Left cardiac atrium (tissue), 4 donors: ENCODE measurements at regions not wholly inside any gene's neighbourhood (a gene's known extent, or its start where the extent isn't known, plus 50 kb on each side); places are given as distances from the start of the nearest gene placed in this dataset.
"Not testable (repeated sequence)": the region's sequence is repeated elsewhere in the genome, so short reads cannot be mapped to it uniquely, and the experiment has no call there.

Experiments used
- ATAC-seq, 2 donors: fragments of 200-7000 bp; cut with Tn5 transposase; one replicate each; pipeline ENCODE4 v1.9.1; 2020; ENCODE audit warnings: mild to moderate bottlenecking in 2 of 2, moderate library complexity in 2 of 2
- DNase-seq: peaks from one replicate; pipeline ENCODE4 v3.0.0-alpha.2; 2020
- intact Hi-C, 2 donors: fragments of 100-400 bp; cut with DNase I; formaldehyde crosslinking; loops; one replicate each; pipeline versions ENCODE4 v1.14.1 to v1.15.1; 2022 to 2023
- donor health status: DM: no; HTN: yes; CAD: no.
- donor health status: DM: no; HTN: yes; CAD: no; lungs with severe emphysema.
- donor health status: DM: yes; HTN: yes; CAD: no.
- donor health status: Dilated cardiomyopathy.

GRCh38 chr7:153061910-153062528, 302.5 kb downstream of the ACTR3B start:
- DNase-seq = no peak
- ATAC-seq = no peak
- intact Hi-C loops = no loop called here

- intact Hi-C loops = no loop called here
- no peak for DNase-seq
- ATAC-seq = no peak
Observed at GRCh38 chr7:153065051-153065450, 305.5 kb downstream of the ACTR3B start.

GRCh38 chr7:153066711-153067110, 307.2 kb downstream of the ACTR3B start:
- intact Hi-C loops = no loop called here
- ATAC-seq = no peak
- DNase-seq = no peak

- DNase-seq (no peak), ATAC-seq (no peak)
- intact Hi-C loops = no loop called here
Observed at GRCh38 chr7:153070141-153070540, 310.6 kb downstream of the ACTR3B start.

GRCh38 chr7:153072806-153073205, 313.3 kb downstream of the ACTR3B start:
- intact Hi-C loops = no loop called here
- ATAC-seq = no peak
- DNase-seq = no peak

- DNase-seq, ATAC-seq, intact Hi-C loops: not testable (repeated sequence)
Observed at GRCh38 chr7:153076289-153076688, 316.7 kb downstream of the ACTR3B start.

GRCh38 chr7:153081496-153081895, 321.9 kb downstream of the ACTR3B start:
- intact Hi-C loops = no loop called here
- DNase-seq = no peak
- ATAC-seq = no peak

- DNase-seq = no peak
- intact Hi-C loops = no loop called here
- no peak for ATAC-seq
Observed at GRCh38 chr7:153084278-153084677, 324.7 kb downstream of the ACTR3B start.

GRCh38 chr7:153087498-153087897, 327.9 kb downstream of the ACTR3B start:
- no peak for ATAC-seq
- no peak for DNase-seq
- intact Hi-C loops = no loop called here

- DNase-seq (no peak), ATAC-seq (no peak)
- intact Hi-C loops = no loop called here
Observed at GRCh38 chr7:153088601-153089000, 329.0 kb downstream of the ACTR3B start.

GRCh38 chr7:153090209-153090608, 330.7 kb downstream of the ACTR3B start:
- intact Hi-C loops = no loop called here
- no peak for ATAC-seq
- no peak for DNase-seq

- DNase-seq (no peak), ATAC-seq (no peak)
- intact Hi-C loops = no loop called here
Observed at GRCh38 chr7:153090764-153091163, 331.2 kb downstream of the ACTR3B start.

GRCh38 chr7:153091477-153091876, 331.9 kb downstream of the ACTR3B start:
- intact Hi-C loops = no loop called here
- ATAC-seq = no peak
- no peak for DNase-seq

- no peak for DNase-seq
- intact Hi-C loops = no loop called here
- no peak for ATAC-seq
Observed at GRCh38 chr7:153097511-153098201, 338.1 kb downstream of the ACTR3B start.

- no peak for DNase-seq
- no peak for ATAC-seq
- intact Hi-C loops = no loop called here
Observed at GRCh38 chr7:153099235-153099634, 339.7 kb downstream of the ACTR3B start.

GRCh38 chr7:153100691-153101237, 341.2 kb downstream of the ACTR3B start:
- DNase-seq (no peak), ATAC-seq (no peak)
- intact Hi-C loops = no loop called here

- ATAC-seq (no peak), DNase-seq (no peak)
- intact Hi-C loops = no loop called here
Observed at GRCh38 chr7:153103202-153103601, 343.6 kb downstream of the ACTR3B start.

GRCh38 chr7:153107826-153108225, 348.3 kb downstream of the ACTR3B start:
- no peak for DNase-seq
- intact Hi-C loops = no loop called here
- no peak for ATAC-seq

- DNase-seq (no peak), ATAC-seq (no peak)
- intact Hi-C loops = no loop called here
Observed at GRCh38 chr7:153109566-153109965, 350.0 kb downstream of the ACTR3B start.

- intact Hi-C loops = no loop called here
- DNase-seq = no peak
Observed at GRCh38 chr7:153110606-153111005, 351.1 kb downstream of the ACTR3B start.

GRCh38 chr7:153122255-153122654, 362.7 kb downstream of the ACTR3B start:
- DNase-seq, ATAC-seq, intact Hi-C loops: not testable (repeated sequence)

More at GRCh38 chr7:153110606-153111005, 351.1 kb downstream of the ACTR3B start:
- ATAC-seq = no peak
